Suprapubic skin (tissue), 3 donors: ENCODE measurements at regions not wholly inside any gene's neighbourhood (a gene's known extent, or its start where the extent isn't known, plus 50 kb on each side); places are given as distances from the start of the nearest gene placed in this dataset.

Experiments used
- POLR2AphosphoS5 ChIP-seq, 3 donors: sonication (generic); formaldehyde crosslinking; IDR thresholded peaks; one replicate each; pipeline ENCODE4 v1.6.1; 2017; ENCODE audit warnings: antibody characterized with exemption in 3 of 3
- TF ChIP-seq, protein P1 (sequence below), 2 donors: fragments of 200-600 bp in 1 of 2; fragments of 450-650 bp in 1 of 2; sonication (generic) in 1 of 2; IDR thresholded peaks; one replicate each; pipeline ENCODE4 v1.5.1; 2016 to 2019; ENCODE audit warnings: antibody characterized with exemption in 2 of 2, mild to moderate bottlenecking in 1 of 2, moderate library complexity in 1 of 2

DNA sequence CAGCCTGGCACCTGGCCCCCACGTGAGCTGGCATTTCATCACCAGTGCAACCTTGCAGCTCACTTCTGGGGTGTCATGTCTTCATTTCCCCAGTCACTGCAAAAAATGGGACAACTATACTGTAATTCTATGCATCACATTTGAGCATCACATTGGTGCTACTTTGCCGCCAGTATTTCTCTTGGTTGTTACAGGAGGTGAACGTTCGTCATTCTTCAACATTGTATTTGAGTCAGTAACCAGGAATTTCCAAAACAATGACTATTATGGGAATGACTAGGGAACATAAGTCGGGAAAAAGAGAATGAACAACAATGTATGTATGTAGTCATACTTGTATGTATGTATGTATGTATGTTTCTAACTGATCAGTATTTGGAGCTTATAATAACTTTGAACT is 1278.0 kb downstream of the EFNA5 start:
- no peak for TF ChIP-seq POLR2AphosphoS5 (IDR thresholded peaks at IDR 0.05)
- TF ChIP-seq, protein P1, sequence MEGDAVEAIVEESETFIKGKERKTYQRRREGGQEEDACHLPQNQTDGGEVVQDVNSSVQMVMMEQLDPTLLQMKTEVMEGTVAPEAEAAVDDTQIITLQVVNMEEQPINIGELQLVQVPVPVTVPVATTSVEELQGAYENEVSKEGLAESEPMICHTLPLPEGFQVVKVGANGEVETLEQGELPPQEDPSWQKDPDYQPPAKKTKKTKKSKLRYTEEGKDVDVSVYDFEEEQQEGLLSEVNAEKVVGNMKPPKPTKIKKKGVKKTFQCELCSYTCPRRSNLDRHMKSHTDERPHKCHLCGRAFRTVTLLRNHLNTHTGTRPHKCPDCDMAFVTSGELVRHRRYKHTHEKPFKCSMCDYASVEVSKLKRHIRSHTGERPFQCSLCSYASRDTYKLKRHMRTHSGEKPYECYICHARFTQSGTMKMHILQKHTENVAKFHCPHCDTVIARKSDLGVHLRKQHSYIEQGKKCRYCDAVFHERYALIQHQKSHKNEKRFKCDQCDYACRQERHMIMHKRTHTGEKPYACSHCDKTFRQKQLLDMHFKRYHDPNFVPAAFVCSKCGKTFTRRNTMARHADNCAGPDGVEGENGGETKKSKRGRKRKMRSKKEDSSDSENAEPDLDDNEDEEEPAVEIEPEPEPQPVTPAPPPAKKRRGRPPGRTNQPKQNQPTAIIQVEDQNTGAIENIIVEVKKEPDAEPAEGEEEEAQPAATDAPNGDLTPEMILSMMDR (IDR thresholded peaks at IDR 0.05): no peak
